ENCODE measurements at regions not wholly inside any gene's neighbourhood (a gene's known extent, or its start where the extent isn't known, plus 50 kb on each side); places are given as distances from the start of the nearest gene placed in this dataset.

DNA sequence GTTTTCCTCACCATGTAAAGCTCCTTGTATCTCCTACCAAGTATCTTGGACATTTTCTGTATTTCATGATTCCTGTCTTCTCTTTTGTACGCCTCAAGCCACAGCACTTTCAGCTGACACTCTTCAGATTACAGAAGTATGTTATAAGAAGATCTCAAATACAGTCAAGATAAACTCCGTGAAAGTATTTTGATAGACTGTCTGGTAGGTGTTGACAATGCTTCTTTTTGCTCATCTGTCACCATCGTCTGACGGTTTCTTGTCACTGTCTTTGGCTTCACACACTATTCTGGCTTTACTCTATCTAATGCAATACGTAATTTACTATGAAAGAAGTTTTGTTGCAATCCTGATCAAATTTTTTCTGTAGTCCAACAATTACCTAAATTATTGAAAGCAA lies 294.5 kb upstream of the CDH12 start:
- H3K36me3 ChIP-seq (ENCODE audit: control insufficient read depth, insufficient read depth, low read length): no peaks in the 10 kb centered on the region
- no peak overlapping the region for H3K4me3 ChIP-seq (ENCODE audit: low read depth, low read length)
- H3K27me3 ChIP-seq (ENCODE audit: control insufficient read depth, insufficient read depth, low read length): no peaks in the 10 kb centered on the region
- DNase-seq (ENCODE audit: low read depth): no peak
- TF ChIP-seq, protein P1, sequence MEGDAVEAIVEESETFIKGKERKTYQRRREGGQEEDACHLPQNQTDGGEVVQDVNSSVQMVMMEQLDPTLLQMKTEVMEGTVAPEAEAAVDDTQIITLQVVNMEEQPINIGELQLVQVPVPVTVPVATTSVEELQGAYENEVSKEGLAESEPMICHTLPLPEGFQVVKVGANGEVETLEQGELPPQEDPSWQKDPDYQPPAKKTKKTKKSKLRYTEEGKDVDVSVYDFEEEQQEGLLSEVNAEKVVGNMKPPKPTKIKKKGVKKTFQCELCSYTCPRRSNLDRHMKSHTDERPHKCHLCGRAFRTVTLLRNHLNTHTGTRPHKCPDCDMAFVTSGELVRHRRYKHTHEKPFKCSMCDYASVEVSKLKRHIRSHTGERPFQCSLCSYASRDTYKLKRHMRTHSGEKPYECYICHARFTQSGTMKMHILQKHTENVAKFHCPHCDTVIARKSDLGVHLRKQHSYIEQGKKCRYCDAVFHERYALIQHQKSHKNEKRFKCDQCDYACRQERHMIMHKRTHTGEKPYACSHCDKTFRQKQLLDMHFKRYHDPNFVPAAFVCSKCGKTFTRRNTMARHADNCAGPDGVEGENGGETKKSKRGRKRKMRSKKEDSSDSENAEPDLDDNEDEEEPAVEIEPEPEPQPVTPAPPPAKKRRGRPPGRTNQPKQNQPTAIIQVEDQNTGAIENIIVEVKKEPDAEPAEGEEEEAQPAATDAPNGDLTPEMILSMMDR (IDR thresholded peaks at IDR 0.05; ENCODE audit: insufficient read depth, low read length, severe bottlenecking): no peak
- no peak for FAIRE-seq

DNA sequence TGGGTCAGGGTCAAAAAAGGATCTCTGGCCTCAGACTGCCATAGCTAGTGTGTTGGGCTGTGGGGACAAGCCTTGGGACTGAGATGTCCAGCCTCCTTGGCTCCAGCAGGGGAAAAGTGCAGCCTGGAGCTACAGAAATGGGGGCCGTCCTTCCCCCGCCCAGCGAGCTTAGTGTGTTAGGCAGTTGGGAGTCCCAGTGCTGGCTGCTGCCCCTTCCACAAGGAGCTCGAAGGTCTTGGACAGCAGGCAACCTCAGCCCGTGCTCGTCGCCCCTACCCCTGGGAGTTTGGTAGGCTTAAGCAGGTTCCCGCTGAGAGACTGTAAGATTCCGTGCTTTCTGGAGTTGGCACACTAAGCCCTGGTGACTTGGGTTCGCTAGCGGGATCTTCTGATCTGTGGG lies 293.0 kb upstream of the CDH12 start:
- TF ChIP-seq, protein P1 (IDR thresholded peaks at IDR 0.05; ENCODE audit: insufficient read depth, low read length, severe bottlenecking): no peak
- DNase-seq (ENCODE audit: low read depth) (no peak), FAIRE-seq (no peak)
- H3K4me3 ChIP-seq (ENCODE audit: low read depth, low read length): no peak overlapping the region
- H3K27me3 ChIP-seq (ENCODE audit: control insufficient read depth, insufficient read depth, low read length): no peaks in the 10 kb centered on the region
- no peaks in the 10 kb centered on the region for H3K36me3 ChIP-seq (ENCODE audit: control insufficient read depth, insufficient read depth, low read length)

GRCh38 chr5:23139338-23140171 lies 286.4 kb upstream of the CDH12 start:
- peak; percentile 23 for DNase-seq (ENCODE audit: low read depth)
- Histone ChIP-seq H3K27me3 (ENCODE audit: control insufficient read depth, insufficient read depth, low read length) (no peaks in the 10 kb centered on the region), H3K4me3 (ENCODE audit: low read depth, low read length) (no peak overlapping the region), H3K36me3 (ENCODE audit: control insufficient read depth, insufficient read depth, low read length) (no peaks in the 10 kb centered on the region)
- TF ChIP-seq, protein P1 (IDR thresholded peaks at IDR 0.05; ENCODE audit: insufficient read depth, low read length, severe bottlenecking): no peak
- no peak for FAIRE-seq

DNA sequence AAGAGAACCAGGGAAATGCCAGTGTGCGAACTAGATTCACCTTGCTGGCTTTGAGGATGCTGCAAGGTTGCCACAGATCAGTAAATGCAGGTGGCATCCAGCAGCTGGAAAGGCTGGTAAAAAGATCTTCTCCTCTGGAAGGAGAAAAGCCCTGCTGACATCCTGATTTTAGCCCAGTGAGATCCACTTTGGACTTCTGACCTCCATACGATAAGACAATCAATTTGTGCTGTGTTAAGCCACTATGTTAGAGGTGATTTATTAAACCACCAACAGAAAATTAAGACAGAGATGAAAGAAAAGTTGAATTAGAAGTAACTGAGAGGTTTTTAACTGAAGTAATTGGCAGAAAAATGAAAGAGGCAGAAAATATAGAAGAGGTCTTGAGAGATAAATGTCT lies 283.8 kb upstream of the CDH12 start:
- Histone ChIP-seq H3K27me3 (ENCODE audit: control insufficient read depth, insufficient read depth, low read length) (no peaks in the 10 kb centered on the region), H3K36me3 (ENCODE audit: control insufficient read depth, insufficient read depth, low read length) (no peaks in the 10 kb centered on the region), H3K4me3 (ENCODE audit: low read depth, low read length) (no peak overlapping the region)
- FAIRE-seq (no peak), DNase-seq (ENCODE audit: low read depth) (no peak)
- TF ChIP-seq, protein P1 (IDR thresholded peaks at IDR 0.05; ENCODE audit: insufficient read depth, low read length, severe bottlenecking): no peak

- Histone ChIP-seq H3K27me3 (ENCODE audit: control insufficient read depth, insufficient read depth, low read length) (no peaks in the 10 kb centered on the region), H3K4me3 (ENCODE audit: low read depth, low read length) (no peak overlapping the region), H3K36me3 (ENCODE audit: control insufficient read depth, insufficient read depth, low read length) (no peaks in the 10 kb centered on the region)
- TF ChIP-seq, protein P1 (IDR thresholded peaks at IDR 0.05; ENCODE audit: insufficient read depth, low read length, severe bottlenecking): no peak
- FAIRE-seq: no peak
- DNase-seq (ENCODE audit: low read depth): no peak
Measured at GRCh38 chr5:23132231-23132630, 279.1 kb upstream of the CDH12 start.

DNA sequence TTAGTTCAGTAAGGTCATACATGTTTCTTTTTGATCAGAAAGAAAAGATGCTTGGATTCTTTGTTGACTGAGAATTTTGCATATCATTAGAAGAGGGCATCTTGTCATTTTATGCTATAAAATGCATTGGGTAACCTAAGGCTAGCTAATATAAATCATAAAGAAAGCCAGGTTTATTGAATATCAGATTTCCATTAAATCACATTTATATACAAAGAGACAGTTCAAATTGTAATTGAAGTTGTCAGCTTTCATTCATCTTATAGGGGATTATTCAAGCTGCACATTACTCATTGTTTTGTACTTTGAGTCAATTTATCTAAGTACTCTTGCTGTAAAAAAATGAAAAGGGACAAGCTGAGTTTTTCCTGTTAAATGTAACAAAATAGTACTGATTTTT lies 259.1 kb upstream of the CDH12 start:
- DNase-seq (ENCODE audit: low read depth) (no peak), FAIRE-seq (no peak)
- Histone ChIP-seq H3K27me3 (ENCODE audit: control insufficient read depth, insufficient read depth, low read length) (no peaks in the 10 kb centered on the region), H3K4me3 (ENCODE audit: low read depth, low read length) (no peak overlapping the region), H3K36me3 (ENCODE audit: control insufficient read depth, insufficient read depth, low read length) (no peaks in the 10 kb centered on the region)
- TF ChIP-seq, protein P1 (IDR thresholded peaks at IDR 0.05; ENCODE audit: insufficient read depth, low read length, severe bottlenecking): no peak

Data from bronchial epithelial cell (primary cell).